Osteoblast (primary cell): ENCODE measurements at regions not wholly inside any gene's neighbourhood (a gene's known extent, or its start where the extent isn't known, plus 50 kb on each side); places are given as distances from the start of the nearest gene placed in this dataset.

ENCODE experiments used
- DNase-seq: peaks from one replicate; pipeline ENCODE4 v3.0.0; 2011; ENCODE audit warnings: low spot score, mixed read lengths; ENCODE audit not compliant: insufficient read length; ENCODE audit errors: missing footprints
- H2AFZ ChIP-seq: 2 replicates; pipeline ENCODE4 v1.6.0; 2011; ENCODE audit warnings: mild to moderate bottlenecking, low read length
- H3K27ac ChIP-seq: 2 replicates; pipeline ENCODE4 v1.5.1; 2011; ENCODE audit warnings: mild to moderate bottlenecking, low read depth, low read length, moderate library complexity
- H3K27me3 ChIP-seq: 2 replicates; pipeline ENCODE4 v1.6.0; 2012; ENCODE audit warnings: mild to moderate bottlenecking, control low read depth, inconsistent platforms, low read length, moderate library complexity; ENCODE audit not compliant: insufficient read depth
- H3K36me3 ChIP-seq: 2 replicates; pipeline ENCODE4 v1.5.1; 2011; ENCODE audit warnings: mild to moderate bottlenecking, low read length, control low read depth, moderate library complexity; ENCODE audit not compliant: insufficient read depth
- H3K4me1 ChIP-seq: 2 replicates; pipeline ENCODE4 v1.5.1; 2011; ENCODE audit warnings: mild to moderate bottlenecking, low read length, control low read depth, moderate library complexity; ENCODE audit not compliant: insufficient read depth
- H3K4me2 ChIP-seq: 2 replicates; pipeline ENCODE4 v1.6.0; 2011; ENCODE audit warnings: mild to moderate bottlenecking, low read length; ENCODE audit not compliant: insufficient read depth
- H3K4me3 ChIP-seq: fragments of 200-600 bp; sonication (generic); 3 replicates; pipeline ENCODE4 v1.5.1; 2012; ENCODE audit warnings: mild to moderate bottlenecking, low read length, inconsistent platforms; ENCODE audit not compliant: insufficient read depth
- H3K79me2 ChIP-seq: 2 replicates; pipeline ENCODE4 v1.6.0; 2012; ENCODE audit warnings: mild to moderate bottlenecking, low read length, control low read depth, inconsistent platforms; ENCODE audit not compliant: insufficient read depth
- H3K9me3 ChIP-seq: 2 replicates; pipeline ENCODE4 v1.5.1; 2011; ENCODE audit warnings: low read depth, low read length, control low read depth
- H4K20me1 ChIP-seq: 2 replicates; pipeline ENCODE4 v1.6.0; 2012; ENCODE audit warnings: mild to moderate bottlenecking, low read length, control low read depth; ENCODE audit not compliant: insufficient read depth
- TF ChIP-seq, protein P1 (sequence below): IDR thresholded peaks from 2 replicates; pipeline ENCODE4 v1.5.1; 2011; ENCODE audit warnings: mild to moderate bottlenecking, low read depth, low read length, moderate library complexity; ENCODE audit errors: extremely low read depth

DNA sequence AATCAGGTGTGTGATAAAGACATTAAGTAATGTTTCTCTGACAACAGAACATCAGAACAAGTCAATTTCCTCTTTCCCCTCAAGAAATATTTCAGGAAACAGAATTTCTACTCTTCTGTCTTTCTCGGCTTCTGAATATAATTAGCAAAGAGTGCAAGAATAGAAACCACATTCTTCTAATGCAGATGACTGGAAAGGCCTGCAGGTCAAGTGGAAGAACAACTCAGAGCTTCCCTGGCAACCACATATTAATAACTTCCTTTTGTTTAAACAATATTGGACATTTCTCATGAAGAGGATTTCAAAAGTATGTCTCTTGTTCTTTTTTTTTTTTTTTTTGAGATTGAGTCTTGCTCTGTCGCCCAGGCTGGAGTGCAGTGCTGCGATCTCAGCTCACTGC, 225.5 kb downstream of the PARM1 start:
- H3K4me3 ChIP-seq, result no peak overlapping the region
- no peaks in the 10 kb centered on the region for H3K79me2 ChIP-seq
- H3K36me3 ChIP-seq, result no peaks in the 10 kb centered on the region
- no peaks in the 10 kb centered on the region for H4K20me1 ChIP-seq
- H3K4me1 ChIP-seq, result no peaks in the 10 kb centered on the region
- no peak overlapping the region for H3K4me2 ChIP-seq
- H3K27me3 ChIP-seq, result no peaks in the 10 kb centered on the region
- TF ChIP-seq, protein P1, sequence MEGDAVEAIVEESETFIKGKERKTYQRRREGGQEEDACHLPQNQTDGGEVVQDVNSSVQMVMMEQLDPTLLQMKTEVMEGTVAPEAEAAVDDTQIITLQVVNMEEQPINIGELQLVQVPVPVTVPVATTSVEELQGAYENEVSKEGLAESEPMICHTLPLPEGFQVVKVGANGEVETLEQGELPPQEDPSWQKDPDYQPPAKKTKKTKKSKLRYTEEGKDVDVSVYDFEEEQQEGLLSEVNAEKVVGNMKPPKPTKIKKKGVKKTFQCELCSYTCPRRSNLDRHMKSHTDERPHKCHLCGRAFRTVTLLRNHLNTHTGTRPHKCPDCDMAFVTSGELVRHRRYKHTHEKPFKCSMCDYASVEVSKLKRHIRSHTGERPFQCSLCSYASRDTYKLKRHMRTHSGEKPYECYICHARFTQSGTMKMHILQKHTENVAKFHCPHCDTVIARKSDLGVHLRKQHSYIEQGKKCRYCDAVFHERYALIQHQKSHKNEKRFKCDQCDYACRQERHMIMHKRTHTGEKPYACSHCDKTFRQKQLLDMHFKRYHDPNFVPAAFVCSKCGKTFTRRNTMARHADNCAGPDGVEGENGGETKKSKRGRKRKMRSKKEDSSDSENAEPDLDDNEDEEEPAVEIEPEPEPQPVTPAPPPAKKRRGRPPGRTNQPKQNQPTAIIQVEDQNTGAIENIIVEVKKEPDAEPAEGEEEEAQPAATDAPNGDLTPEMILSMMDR, result no peak
- no peak for DNase-seq
- no peak overlapping the region for H3K27ac ChIP-seq
- no peak overlapping the region for H2AFZ ChIP-seq
- peaks cover 4% of the 10 kb centered on the region for H3K9me3 ChIP-seq

DNA sequence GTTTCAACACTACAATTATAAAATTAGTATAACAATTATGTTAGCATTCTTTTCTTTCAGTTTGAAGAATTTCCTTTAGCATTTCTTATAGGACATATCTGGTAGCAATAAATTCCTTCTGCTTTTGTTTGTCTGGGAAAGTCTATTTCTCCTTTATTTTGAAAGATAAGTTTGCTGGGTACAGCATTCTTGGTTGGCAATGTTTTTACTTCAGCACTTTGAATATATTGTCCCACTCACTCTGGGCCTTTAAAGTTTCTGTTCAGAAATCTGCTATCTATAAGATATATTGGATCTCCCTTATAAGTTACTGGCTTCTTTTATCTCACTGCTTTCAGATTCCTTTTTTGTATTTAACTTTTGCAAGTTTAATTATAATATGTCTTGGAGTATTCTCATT, 222.1 kb downstream of the PARM1 start:
- TF ChIP-seq, protein P1, result no peak
- no peak overlapping the region for H3K27ac ChIP-seq
- H2AFZ ChIP-seq, result no peak overlapping the region
- no peak overlapping the region for H3K4me3 ChIP-seq
- no peaks in the 10 kb centered on the region for H3K36me3 ChIP-seq
- peaks cover 4% of the 10 kb centered on the region for H3K9me3 ChIP-seq
- H3K27me3 ChIP-seq, result no peaks in the 10 kb centered on the region
- H3K79me2 ChIP-seq, result no peaks in the 10 kb centered on the region
- no peaks in the 10 kb centered on the region for H3K4me1 ChIP-seq
- no peaks in the 10 kb centered on the region for H4K20me1 ChIP-seq
- no peak for DNase-seq
- H3K4me2 ChIP-seq, result no peak overlapping the region

DNA sequence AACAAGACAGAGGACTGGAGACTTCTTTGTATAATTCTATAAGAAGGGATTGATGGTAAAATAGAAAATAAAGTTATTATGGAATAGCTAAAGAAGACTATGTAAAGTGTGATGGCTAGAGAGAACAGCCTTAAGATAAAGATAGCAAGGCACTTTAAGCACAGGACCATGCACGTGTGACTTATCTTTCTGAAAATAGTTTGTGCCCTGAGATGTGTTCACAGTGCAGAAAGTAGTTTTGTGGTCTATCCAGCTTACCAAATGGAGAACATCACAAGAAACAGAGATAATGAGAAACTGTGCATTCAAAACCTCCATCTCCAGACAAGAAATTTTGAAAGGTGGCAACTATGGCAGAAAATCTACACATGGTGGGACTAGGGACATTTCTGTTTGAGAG, 213.3 kb downstream of the PARM1 start:
- no peaks in the 10 kb centered on the region for H4K20me1 ChIP-seq
- H3K79me2 ChIP-seq, result no peaks in the 10 kb centered on the region
- no peaks in the 10 kb centered on the region for H3K36me3 ChIP-seq

DNA sequence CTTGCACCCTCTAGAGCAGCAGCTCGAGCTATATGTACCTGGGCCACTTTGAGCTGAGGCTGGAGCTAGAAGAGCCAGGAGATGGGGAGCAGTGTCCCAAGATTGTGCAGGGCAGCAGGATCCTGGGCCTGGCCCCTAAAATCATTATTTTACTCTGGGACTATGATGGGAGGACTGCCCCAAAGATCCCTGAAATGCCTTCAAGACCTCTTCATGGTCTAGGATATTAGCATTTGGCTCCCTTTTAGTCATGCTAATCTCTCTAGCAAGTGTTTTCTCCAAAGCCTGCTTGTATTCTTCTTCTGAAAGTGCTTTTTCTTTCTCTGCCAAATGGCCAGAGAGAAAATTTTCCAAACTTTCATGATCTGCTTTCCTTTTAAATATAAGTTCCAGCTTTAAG, 211.6 kb downstream of the PARM1 start:
- no peak overlapping the region for H3K27ac ChIP-seq
- no peak overlapping the region for H2AFZ ChIP-seq
- H3K9me3 ChIP-seq, result no peaks in the 10 kb centered on the region
- TF ChIP-seq, protein P1, result no peak
- H3K79me2 ChIP-seq, result no peaks in the 10 kb centered on the region
- H3K36me3 ChIP-seq, result no peaks in the 10 kb centered on the region
- no peaks in the 10 kb centered on the region for H3K27me3 ChIP-seq
- no peak overlapping the region for H3K4me2 ChIP-seq
- H3K4me3 ChIP-seq, result no peak overlapping the region
- no peak for DNase-seq
- H4K20me1 ChIP-seq, result no peaks in the 10 kb centered on the region
- H3K4me1 ChIP-seq, result no peaks in the 10 kb centered on the region

More for the DNA sequence above, 213.3 kb downstream of the PARM1 start:
- no peaks in the 10 kb centered on the region for H3K27me3 ChIP-seq
- TF ChIP-seq, protein P1, result no peak
- DNase-seq, result no peak
- H3K27ac ChIP-seq, result no peak overlapping the region
- H3K4me2 ChIP-seq, result no peak overlapping the region
- no peaks in the 10 kb centered on the region for H3K4me1 ChIP-seq
- H3K9me3 ChIP-seq, result no peaks in the 10 kb centered on the region
- H3K4me3 ChIP-seq, result no peak overlapping the region
- H2AFZ ChIP-seq, result no peak overlapping the region
